ENCODE measurements at regions not wholly inside any gene's neighbourhood (a gene's known extent, or its start where the extent isn't known, plus 50 kb on each side); places are given as distances from the start of the nearest gene placed in this dataset.

GRCh38 chr4:138706201-138706600, 309.4 kb upstream of the NOCT start:
- Histone ChIP-seq H3K27ac (no peak overlapping the region), H3K36me3 (no peaks in the 10 kb centered on the region), H3K4me3 (no peak overlapping the region), H3K9me3 (no peaks in the 10 kb centered on the region), H3K4me1 (no peaks in the 10 kb centered on the region), H3K27me3 (ENCODE audit: low read depth) (no peaks in the 10 kb centered on the region)
- DNase-seq, result no peak
- TF ChIP-seq CTCF (IDR thresholded peaks at IDR 0.05), result no peak
- ATAC-seq, result no peak
- intact Hi-C loops (cut with DNase I), result no loop called here

GRCh38 chr4:138702190-138702824, 313.3 kb upstream of the NOCT start:
- H3K9me3 ChIP-seq, result no peaks in the 10 kb centered on the region
- intact Hi-C loops (cut with DNase I), result no loop called here
- ATAC-seq (no peak), DNase-seq (no peak)
- no peaks in the 10 kb centered on the region for H3K27me3 ChIP-seq (ENCODE audit: low read depth)
- no peak for TF ChIP-seq CTCF (IDR thresholded peaks at IDR 0.05)
- H3K4me3 ChIP-seq, result no peak overlapping the region
- no peaks in the 10 kb centered on the region for H3K4me1 ChIP-seq
- no peak overlapping the region for H3K27ac ChIP-seq
- H3K36me3 ChIP-seq, result no peaks in the 10 kb centered on the region

DNA sequence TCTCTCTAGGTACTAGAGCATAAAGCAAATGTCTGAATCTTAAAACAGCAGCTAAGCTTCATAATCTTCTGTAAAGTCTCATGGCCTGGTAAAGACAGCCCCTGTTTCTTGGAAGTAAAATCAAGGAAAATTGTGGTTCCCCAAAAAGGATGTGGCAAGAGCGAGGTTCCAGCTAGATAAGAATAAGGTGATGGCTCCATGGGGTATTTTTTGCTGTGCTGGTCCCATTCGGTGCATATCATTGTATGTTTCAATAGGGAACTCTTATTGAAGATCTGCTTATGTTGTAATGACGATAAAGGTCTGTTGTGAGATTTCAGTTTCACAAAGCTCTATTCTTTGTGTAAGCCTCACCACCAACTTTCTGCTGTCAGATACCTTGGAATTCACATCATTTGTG, 316.9 kb upstream of the NOCT start:
- no peak for DNase-seq
- ATAC-seq, result no peak
- Histone ChIP-seq H3K4me1 (no peaks in the 10 kb centered on the region), H3K27me3 (ENCODE audit: low read depth) (no peaks in the 10 kb centered on the region), H3K36me3 (no peaks in the 10 kb centered on the region), H3K4me3 (no peak overlapping the region), H3K27ac (no peak overlapping the region), H3K9me3 (no peaks in the 10 kb centered on the region)
- intact Hi-C loops (cut with DNase I), result no loop called here
- no peak for TF ChIP-seq CTCF (IDR thresholded peaks at IDR 0.05)

DNA sequence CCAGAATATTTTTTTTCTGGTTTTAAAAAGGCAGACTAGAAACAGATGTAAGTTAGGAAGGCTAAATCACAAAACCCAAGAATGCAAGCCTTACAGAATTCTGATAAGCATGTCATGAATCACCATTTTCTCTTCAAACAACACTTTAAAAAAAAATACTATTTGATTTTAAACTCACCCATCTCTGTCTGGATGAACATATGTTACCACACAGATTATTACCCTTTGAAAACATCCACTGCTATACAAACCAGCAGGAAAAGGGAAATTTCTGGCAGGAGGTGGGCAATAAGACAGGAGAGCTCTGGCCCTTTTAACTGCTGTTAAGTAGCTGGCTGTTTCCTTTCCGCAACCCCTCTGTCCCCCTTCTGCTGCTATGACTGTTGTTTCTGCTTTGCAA, 317.7 kb upstream of the NOCT start:
- DNase-seq, result no peak
- Histone ChIP-seq H3K36me3 (no peaks in the 10 kb centered on the region), H3K9me3 (no peaks in the 10 kb centered on the region), H3K27me3 (ENCODE audit: low read depth) (no peaks in the 10 kb centered on the region), H3K27ac (no peak overlapping the region), H3K4me3 (no peak overlapping the region), H3K4me1 (no peaks in the 10 kb centered on the region)
- no peak for ATAC-seq
- intact Hi-C loops (cut with DNase I), result no loop called here
- TF ChIP-seq CTCF (IDR thresholded peaks at IDR 0.05), result no peak

- intact Hi-C loops (cut with DNase I), result no loop called here
- H3K4me3 ChIP-seq, result no peak overlapping the region
- H3K9me3 ChIP-seq, result no peaks in the 10 kb centered on the region
- H3K36me3 ChIP-seq, result no peaks in the 10 kb centered on the region
- no peaks in the 10 kb centered on the region for H3K4me1 ChIP-seq
- ATAC-seq (no peak), DNase-seq (no peak)
- H3K27me3 ChIP-seq (ENCODE audit: low read depth), result no peaks in the 10 kb centered on the region
- TF ChIP-seq CTCF (IDR thresholded peaks at IDR 0.05), result no peak
- H3K27ac ChIP-seq, result no peak overlapping the region
Measured at GRCh38 chr4:138696771-138697170, 318.8 kb upstream of the NOCT start.

GRCh38 chr4:138696058-138696457, 319.5 kb upstream of the NOCT start:
- no peak for ATAC-seq
- Histone ChIP-seq H3K27ac (no peak overlapping the region), H3K4me1 (no peaks in the 10 kb centered on the region), H3K36me3 (no peaks in the 10 kb centered on the region), H3K27me3 (ENCODE audit: low read depth) (no peaks in the 10 kb centered on the region), H3K4me3 (no peak overlapping the region), H3K9me3 (no peaks in the 10 kb centered on the region)
- no peak for DNase-seq
- intact Hi-C loops (cut with DNase I), result no loop called here
- TF ChIP-seq CTCF (IDR thresholded peaks at IDR 0.05), result no peak

Measured in lower lobe of right lung (tissue), 2 donors.